A204.1 (cell line): ENCODE measurements at regions not wholly inside any gene's neighbourhood (a gene's known extent, or its start where the extent isn't known, plus 50 kb on each side); places are given as distances from the start of the nearest gene placed in this dataset.
"Not testable (repeated sequence)": the region's sequence is repeated elsewhere in the genome, so short reads cannot be mapped to it uniquely, and the experiment has no call there.

Experiments
- FAIRE-seq: peaks from 2 replicates; lab custom pipeline; 2012; peaks lifted over from hg19 to GRCh38; lab: Jason Lieb, UNC

DNA sequence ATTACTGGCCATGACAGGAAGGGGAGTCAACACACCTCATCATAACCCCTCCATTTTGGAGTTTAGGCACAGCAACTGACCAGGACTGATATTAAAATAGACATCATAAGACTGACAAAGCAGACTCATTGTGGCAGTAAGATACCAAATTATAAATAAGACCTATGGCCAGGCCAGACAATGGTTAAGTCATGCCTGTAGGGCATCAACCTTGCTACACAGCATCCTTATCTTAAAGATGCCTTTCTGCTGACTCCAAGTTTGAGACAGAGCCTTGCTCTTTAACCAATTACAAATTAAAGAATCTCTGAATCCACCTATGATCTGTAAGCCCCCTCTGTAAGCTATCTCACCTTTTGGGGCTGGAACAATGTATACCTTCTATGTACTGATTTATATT, 65.5 kb downstream of the VCX2 start:
- no peak for FAIRE-seq

DNA sequence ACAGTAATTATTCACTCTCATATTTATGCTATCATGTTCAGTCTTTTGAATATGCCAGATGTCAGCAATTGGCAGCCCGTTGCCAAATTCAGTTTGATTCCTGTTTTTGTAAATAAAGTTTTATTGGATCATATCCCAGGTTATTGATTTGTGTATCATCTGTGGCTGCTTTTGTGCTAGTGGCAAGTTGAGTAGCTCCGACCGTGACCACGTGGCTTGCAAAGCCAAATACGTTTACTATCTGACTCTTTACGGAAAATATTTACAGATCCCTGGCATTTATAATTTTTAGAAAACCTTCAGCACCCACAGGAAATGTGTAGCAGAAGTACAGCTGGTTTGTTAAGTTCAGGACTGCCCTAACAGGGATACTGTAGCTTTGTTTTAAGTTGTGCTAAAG, 67.4 kb downstream of the VCX2 start:
- no peak for FAIRE-seq

DNA sequence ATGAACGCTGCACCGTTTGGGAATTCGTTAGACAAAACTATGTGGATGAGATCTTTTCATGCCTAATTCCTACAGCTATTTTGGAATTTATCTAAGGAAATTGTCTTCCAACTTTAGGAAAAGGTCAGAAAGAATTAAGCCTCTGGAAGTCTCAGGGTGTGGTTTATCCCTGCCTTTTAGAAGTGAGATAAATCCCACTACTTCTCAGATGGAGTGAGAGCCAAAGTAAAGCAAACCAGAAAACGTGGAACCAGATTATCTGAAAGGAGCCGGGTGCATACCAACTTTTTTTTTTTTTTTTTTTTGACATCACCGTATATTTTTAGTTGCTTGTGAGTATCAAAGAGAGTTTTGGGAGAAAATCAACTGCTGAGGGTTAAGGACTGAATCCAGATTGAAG, 79.6 kb downstream of the VCX2 start:
- FAIRE-seq: no peak

DNA sequence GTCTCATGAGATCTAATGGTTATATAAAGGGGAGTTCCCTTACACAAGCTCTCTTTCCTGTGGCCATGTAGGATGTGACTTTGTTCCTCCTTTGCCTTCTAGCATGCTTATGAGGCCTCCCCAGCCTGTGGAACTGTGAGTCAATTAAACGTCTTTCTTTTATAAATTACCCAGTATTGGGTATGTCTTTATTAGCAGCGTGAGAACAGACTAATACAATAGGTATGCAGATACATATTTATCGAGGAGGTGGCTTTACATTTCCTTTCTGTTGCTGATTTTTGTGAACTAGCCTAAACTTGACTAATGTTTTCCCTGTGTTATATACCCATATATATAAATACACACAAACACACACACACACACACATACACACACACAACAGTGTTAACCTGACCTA, 80.2 kb downstream of the VCX2 start:
- FAIRE-seq: no peak

DNA sequence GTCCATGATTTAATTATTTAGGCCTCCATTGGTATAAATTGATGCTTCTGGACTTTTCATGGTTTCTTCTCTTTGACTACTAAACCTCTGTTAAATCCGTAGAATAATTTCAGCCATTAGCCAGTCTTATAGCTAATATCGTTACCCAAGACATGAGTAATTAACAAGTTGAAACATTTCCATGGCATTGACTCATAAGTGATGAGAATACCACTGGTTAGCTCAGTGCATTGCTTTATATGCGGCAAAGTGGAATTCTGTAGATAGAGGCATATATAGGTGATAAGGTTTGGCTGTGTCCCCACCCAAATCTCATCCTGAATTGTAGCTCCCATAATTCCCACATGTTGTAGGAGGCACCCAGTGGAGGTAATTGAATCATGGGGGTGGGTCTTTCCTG, 80.6 kb downstream of the VCX2 start:
- FAIRE-seq: no peak

DNA sequence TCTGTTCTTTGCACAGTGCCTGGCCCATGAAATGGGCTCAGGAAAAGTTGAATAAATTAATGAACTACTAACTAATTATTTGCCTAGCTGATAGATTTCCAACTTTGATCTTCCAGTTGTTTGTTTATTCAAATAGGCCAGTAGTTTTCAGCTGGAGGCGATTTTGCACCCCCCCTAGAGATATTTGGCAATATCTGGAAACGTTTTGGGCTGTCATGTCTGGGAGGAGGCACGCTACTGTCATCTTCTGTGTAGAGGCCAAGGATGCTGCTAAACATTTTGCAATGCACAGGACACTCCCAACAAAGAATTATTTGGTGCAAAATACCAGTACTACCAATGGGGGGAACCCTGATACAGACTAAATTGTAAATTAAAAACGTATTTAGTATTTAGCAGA, 81.9 kb downstream of the VCX2 start:
- no peak for FAIRE-seq

DNA sequence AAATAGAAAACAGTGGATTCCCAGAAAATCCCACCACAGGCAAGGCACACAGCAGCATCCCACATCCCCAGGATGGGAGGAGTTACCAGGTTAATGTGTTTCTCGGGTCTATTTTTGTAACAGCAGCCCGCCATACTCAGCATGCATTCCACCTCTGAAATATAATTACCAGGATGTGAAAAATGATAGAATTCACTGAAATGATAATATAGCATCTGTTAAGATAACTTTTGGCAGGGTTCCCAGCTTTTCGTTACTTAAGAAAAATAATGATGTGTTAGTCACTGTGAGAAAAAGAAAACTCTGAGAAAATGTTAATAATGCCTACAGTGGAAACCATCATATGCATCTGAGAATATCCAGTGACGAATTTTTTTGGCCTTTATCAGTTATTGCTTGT, 87.1 kb downstream of the VCX2 start:
- no peak for FAIRE-seq

DNA sequence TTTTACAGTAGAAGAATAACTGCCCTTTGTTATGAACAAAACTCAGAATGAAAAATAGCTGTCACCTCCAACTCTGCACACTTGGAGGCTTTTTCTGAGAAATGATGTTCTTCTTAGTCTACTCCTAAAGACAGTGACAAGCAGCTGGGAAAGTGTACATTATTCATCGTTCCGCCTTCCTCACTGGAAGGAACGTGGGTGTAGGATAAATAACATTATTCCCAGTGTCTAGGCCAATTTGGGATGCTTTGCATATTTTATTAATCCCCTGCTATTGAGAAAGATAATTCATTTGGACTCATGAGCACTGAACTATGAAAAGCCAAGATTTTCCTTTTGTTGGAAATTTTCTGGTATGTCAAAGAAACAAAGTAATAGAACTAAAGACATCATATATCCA, 87.8 kb downstream of the VCX2 start:
- no peak for FAIRE-seq

DNA sequence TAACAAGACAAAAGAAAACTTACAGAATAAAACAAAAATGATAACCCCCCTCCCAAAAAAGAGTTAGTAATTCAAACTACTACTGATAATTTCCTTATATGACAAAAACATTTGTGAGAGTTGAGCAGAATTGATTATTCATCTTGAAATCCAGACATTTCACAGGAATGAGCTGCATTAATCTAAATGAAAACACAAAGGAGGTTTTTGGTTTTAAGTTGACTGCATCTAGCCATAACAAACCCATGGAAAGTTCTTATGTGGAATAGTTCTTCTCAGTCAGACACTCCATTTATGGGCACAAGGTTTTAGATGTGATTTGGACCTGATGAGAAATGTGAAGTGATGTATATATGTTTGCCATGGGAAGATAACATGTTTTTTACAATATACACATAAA, 95.4 kb downstream of the VCX2 start:
- FAIRE-seq: no peak

DNA sequence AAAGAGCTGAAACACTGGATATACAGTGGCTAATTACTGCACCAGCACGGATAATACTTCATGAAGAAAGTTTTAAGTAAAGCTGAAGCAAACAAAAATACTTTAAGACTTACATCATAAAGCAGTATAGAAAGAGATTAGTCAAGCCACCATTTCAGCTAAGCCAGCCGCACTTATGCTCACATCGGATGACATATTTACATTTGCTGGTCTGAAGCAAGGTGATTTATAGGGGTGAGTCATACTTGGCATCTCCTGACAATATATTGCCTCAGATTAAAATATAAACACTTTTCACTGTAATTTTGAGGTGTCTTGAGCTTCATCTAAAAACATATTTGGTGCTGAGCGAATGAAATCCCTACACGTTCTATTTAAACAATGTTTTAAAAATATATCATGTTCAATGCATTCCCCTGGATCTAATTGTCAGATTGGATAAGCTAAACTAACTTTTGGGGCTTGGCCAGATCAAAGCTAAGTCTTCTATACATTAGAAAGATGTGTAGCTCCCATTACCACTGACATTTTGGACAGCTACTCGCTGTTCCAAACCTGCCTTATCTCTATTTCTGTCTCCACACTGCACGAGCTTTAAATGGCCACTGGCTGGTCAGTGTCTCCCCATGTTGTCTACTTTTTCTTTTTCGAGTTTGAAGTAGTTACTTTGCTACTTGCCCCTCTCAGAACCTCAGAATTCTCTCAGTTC, 103.2 kb downstream of the VCX2 start:
- no peak for FAIRE-seq

DNA sequence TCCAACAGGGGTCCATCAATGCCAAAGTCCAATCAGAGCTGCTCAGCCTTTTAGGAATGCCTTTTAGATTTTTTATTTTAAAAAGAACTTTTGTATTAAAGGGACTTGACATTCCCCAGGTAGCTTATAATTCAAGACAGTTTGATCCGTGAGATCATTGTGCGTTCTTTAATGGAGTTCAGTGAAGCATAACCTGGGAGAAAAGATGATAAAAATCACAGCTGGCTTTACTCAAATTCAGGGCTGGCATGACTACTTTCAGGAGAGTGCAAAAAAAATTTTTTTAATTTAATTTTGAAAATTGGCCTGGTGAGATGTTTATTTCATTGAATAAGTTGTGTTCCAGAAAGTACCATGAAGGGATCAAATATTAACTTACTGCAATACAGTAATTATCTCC, 118.2 kb downstream of the VCX2 start:
- no peak for FAIRE-seq

DNA sequence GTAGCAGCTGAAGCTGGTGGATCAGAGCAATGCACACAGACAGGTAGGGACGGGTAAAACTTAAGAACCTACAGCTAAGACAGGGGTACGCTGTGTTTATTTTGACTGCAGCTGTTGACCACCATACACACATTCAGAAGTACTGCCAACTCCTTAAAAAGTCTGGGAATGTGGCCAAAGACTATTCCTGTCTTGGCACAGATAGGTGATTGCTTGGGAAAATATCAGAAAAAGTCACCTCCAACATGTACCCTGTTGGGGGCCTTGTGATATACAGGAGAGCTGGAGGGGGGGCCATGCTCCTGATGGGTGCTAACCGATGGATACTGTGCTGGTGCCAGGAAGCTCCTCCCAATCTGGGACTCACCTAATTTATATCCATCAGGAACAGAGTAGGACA, 121.2 kb downstream of the VCX2 start:
- FAIRE-seq: no peak

DNA sequence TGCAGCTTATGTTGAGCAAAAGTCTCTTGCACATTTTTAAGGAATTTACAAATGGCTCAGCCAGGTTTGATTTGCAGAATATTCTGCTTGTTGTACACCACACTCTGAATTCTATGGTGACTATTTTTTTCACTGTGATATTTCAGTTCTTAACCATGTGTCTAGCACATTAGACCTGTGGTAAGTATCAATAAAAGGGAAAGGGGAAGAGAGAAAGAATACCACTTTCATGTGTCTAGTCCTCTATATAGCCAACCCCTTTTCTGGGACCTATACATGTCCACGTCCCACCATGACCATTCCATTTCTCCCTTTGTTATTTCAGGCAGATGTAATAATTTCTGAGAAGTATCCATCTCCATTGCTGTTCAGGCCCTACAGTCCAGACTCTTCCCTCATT, 121.3 kb upstream of the PNPLA4 start:
- FAIRE-seq: no peak

DNA sequence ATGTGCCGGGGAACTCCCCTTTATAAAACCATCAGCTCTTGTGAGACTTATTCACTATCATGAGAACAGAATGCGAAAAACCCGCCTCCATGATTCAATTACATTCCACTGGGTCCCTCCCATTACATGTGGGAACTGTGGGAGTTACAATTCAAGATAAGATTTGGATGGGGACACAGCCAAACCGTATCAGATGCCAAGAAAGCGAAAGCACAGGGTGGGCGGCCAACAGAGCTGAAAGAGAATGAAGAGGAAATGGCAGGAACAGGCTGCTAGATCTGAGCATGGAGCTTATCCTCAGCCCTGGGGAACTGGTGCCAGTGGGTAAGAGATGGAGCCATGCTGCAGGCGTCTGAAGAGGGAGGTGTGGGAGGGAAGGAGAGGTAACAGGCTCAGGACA, 117.7 kb upstream of the PNPLA4 start:
- FAIRE-seq: no peak

DNA sequence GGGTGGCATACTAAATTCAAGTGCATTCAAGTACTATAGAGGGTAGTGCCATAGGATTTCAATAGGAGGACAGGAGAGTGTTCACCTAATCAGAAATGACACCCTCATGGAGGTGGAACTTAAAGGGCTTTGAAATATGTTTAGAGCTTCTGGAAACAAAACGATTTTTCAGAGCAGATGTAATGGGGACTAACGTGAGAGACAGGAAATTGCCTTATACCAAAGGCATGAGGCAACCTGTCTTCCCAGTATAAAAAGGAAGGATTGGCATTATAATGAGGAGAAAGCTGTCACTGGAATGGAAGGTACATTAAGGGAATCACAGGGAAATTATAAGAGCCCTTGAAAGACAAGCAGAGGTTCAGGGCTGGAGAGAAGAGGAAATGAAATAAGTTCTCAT, 116.3 kb upstream of the PNPLA4 start:
- no peak for FAIRE-seq

DNA sequence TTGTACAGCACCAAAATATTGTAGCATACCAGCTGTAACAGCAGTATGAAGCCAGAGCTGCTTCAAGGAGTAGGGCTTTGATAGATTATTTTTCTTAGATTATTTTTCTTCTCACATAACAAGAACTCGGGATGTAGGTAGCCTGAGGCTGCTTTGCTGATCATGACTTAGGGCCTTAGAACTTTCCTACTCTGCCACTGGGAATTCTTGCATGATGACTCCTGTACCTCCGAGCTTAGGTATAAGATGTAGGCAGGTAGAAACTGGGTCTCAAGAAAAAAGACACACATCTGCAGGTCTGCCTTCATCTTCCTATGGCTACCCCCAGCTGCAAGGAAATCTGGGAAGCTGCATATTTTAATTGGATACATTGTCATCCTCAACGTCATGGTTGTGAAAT, 115.9 kb upstream of the PNPLA4 start:
- no peak for FAIRE-seq

DNA sequence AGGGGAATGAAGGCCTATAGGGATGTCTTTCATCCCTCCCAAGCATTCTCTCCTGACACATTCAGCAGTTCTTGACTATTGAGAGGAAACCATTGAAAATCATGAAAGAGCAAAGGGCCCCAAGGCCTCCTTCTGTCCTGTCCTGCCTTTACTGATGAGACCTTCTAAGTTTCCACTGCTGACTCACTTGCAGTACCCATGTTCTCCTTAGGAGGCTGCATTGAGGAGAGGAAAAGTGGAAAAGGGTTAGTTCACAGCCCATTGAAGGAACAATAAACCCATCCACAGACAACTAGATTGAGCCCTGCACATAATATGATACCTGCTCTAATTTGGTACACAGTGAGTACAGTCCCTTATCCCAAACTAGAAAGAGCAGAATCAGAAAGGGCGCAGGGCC, 115.1 kb upstream of the PNPLA4 start:
- no peak for FAIRE-seq

DNA sequence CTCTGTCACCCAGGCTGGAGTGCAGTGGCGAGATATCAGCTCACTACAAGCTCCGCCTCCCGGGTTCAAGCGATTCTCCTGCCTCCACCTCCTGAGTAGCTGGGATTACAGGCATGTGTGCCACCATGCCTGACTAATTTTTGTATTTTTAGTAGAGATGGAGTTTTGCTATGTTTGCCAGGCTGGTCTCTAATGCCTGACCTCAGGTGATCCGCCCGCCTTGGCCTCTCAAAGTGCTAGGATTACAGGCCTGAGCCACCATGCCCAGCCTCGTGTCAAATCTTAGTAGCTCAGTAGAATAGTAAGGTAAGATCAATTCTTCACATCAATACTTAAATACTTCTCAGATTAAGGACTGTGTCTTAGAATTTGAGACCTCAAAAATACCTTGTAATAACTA, 112.5 kb upstream of the PNPLA4 start:
- FAIRE-seq: not testable (repeated sequence)

DNA sequence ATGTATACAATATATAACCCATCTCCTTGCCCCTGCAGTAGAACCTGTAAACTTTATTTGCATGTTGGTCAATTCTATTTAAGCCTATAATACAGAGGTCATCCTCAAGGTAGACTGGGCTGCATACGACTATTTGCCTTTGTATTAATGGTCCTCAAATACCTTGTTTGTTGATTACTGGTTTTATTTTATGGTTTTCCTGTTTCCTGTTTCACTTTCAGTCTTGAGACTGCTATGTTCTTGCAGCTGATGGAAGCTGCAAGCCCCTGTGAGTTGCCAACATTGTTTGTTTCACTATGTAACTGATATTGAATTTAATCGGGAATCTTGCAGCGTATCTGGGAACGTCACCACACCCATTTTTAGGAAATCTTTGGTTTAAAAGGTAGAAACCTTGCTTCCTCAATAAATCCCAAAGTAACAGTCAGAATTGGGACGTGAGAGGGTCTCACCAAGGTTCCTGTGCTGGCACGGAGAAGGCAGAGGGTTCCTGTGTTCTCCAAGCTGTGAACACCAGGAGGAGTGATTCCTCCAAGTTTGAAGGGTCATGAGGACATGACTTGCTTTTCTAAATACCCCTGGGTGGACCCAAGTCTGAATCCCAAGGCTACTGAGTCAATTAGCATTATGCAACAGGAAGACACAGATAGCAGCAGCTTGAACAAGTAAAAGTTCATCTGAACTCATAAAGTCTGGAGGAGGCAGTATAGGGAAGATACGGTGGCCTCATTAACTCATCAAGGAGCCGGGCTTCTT, 110.6 kb upstream of the PNPLA4 start:
- FAIRE-seq: no peak

DNA sequence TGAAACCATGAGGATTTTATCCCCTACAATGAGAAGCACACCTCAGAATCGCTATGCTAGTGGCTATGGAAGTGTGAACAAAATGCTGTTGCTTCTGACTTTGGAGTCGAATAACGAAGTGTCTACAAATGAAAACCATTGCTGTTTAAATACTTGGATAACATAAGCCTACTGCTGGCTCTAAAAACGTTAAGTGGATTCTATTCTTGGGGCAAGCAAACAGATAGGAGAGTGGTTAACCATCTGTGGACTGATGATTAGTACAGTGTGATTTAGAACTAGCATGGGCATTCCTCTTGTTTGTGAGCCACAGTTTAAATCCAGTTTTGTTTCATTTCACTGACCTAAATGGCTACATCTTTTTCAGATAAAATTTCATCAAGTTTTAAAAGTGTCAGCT, 109.7 kb upstream of the PNPLA4 start:
- no peak for FAIRE-seq

DNA sequence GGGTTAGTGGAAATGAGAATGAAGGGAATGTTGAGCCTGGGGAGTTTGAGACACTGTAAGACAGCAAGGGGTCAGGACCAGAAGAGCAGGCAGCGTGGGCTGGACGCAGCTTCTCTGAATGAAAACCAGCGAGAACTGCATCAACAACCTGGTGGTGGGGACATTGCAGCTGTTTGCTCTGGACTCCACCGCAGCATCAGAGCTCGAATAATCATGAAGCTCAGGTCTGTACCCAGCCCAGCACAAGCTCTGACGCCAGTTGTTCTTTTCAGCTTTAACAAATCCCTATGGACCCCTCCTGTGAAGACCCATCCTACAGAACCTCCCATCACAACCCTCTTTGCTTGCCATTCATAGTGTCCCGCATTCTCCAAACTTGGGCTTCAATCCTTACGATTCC, 106.8 kb upstream of the PNPLA4 start:
- FAIRE-seq: no peak

DNA sequence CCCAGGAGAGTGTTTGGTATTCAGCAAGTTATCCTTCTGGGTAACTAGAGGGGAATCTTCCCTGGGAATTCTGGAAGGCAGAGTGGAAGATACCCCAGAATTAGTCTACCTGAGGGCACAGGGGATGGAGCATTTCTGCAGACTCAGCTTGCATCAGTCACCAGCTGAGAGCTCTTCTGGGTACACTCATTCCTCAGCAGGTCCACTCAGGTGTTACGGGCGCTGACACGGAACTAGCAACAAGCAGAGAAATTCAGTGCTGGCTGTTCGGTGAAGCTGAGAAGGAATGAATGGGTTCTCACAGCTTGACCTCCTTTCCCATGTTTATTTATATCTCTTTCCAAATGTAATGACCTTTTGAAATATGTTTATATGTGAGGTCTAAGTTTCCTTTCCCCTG, 106.0 kb upstream of the PNPLA4 start:
- no peak for FAIRE-seq

DNA sequence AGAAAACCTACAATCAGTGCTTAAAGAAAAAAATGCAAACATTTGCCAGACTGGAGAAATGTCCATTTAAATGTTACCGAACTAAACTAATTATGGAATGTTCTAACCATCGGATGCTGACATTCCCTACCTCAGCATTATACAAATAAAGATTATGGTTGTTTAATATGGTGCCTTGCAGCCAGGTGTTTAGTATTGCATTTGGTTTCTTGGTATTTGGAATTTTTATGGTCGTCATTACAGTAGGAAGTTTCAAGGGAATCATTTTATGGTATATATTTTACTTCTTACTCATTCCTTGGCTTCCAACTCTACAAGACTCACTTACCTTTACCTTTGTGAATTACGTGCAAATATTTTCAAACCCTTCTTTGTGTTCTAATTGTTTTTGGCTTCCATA, 103.1 kb upstream of the PNPLA4 start:
- FAIRE-seq: no peak

DNA sequence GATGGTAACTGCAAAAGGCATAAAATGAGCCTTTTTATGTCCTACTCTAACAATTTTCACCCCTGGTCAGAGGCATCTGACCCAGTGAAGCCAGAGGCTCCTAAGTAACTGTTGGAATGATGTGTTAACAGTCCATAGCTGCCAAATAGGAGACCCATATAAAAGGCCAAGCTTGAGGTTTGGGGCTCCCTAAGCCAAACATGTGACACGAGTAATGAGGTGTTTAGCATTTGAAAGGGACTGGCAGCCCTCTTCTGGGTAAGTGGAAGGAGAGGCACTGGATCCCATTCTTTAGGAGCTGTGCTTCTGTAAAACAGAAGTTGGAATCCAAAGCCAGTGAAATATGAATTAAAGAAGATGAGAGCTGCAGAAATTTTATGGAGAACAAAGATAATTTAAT, 100.6 kb upstream of the PNPLA4 start:
- no peak for FAIRE-seq
